Nucleus accumbens (tissue), 56 donors: ENCODE measurements at regions not wholly inside any gene's neighbourhood (a gene's known extent, or its start where the extent isn't known, plus 50 kb on each side); places are given as distances from the start of the nearest gene placed in this dataset.
"Not testable (repeated sequence)": the region's sequence is repeated elsewhere in the genome, so short reads cannot be mapped to it uniquely, and the experiment has no call there.

ENCODE experiments used
- DNase-seq, 56 donors: peaks; one replicate each; lab custom pipeline; 2025; lab: John Stamatoyannopoulos, UW

GRCh38 chr3:157921811-157922210 is 184.4 kb downstream of the SHOX2 start:
- DNase-seq = no peak

GRCh38 chr3:157920822-157921700 is 185.2 kb downstream of the SHOX2 start:
- peak in 1 of 56 donors; percentile 0 for DNase-seq

GRCh38 chr3:157919319-157919887 is 186.8 kb downstream of the SHOX2 start:
- no peak for DNase-seq

- no peak for DNase-seq
Observed at GRCh38 chr3:157918402-157918801, 187.8 kb downstream of the SHOX2 start.

GRCh38 chr3:157916672-157917071 is 189.5 kb downstream of the SHOX2 start:
- no peak for DNase-seq

GRCh38 chr3:157914882-157915281 is 191.3 kb downstream of the SHOX2 start:
- no peak for DNase-seq

- no peak for DNase-seq
Observed at GRCh38 chr3:157913741-157914150, 192.5 kb downstream of the SHOX2 start.

- DNase-seq = no peak
Observed at GRCh38 chr3:157912514-157913451, 193.4 kb downstream of the SHOX2 start.

- no peak for DNase-seq
Observed at GRCh38 chr3:157906627-157907026, 199.6 kb downstream of the SHOX2 start.

GRCh38 chr3:157905885-157906284 is 200.3 kb downstream of the SHOX2 start:
- no peak for DNase-seq

- not testable (repeated sequence) for DNase-seq
Observed at GRCh38 chr3:157902680-157903079, 203.5 kb downstream of the SHOX2 start.

- DNase-seq = no peak
Observed at GRCh38 chr3:157888040-157888439, 218.2 kb downstream of the SHOX2 start.

- no peak for DNase-seq
Observed at GRCh38 chr3:157876556-157876955, 229.7 kb downstream of the SHOX2 start.

- DNase-seq = peak in 1 of 56 donors; percentile 2
Observed at GRCh38 chr3:157872902-157873301, 233.3 kb downstream of the SHOX2 start.

GRCh38 chr3:157871838-157872460 is 234.3 kb downstream of the SHOX2 start:
- DNase-seq = no peak

- no peak for DNase-seq
Observed at GRCh38 chr3:157871248-157871647, 235.0 kb downstream of the SHOX2 start.

GRCh38 chr3:157868946-157869345 is 237.3 kb downstream of the SHOX2 start:
- no peak for DNase-seq

GRCh38 chr3:157868196-157868595 is 238.0 kb downstream of the SHOX2 start:
- DNase-seq = no peak

- peak in 1 of 56 donors; percentile 11 for DNase-seq
Observed at GRCh38 chr3:157865352-157866000, 240.7 kb downstream of the SHOX2 start.
